Activated gamma-delta T cell (primary cell): ENCODE measurements at regions not wholly inside any gene's neighbourhood (a gene's known extent, or its start where the extent isn't known, plus 50 kb on each side); places are given as distances from the start of the nearest gene placed in this dataset.

ENCODE experiments used
- DNase-seq: peaks from one replicate; lab custom pipeline; 2025; lab: John Stamatoyannopoulos, UW

DNA sequence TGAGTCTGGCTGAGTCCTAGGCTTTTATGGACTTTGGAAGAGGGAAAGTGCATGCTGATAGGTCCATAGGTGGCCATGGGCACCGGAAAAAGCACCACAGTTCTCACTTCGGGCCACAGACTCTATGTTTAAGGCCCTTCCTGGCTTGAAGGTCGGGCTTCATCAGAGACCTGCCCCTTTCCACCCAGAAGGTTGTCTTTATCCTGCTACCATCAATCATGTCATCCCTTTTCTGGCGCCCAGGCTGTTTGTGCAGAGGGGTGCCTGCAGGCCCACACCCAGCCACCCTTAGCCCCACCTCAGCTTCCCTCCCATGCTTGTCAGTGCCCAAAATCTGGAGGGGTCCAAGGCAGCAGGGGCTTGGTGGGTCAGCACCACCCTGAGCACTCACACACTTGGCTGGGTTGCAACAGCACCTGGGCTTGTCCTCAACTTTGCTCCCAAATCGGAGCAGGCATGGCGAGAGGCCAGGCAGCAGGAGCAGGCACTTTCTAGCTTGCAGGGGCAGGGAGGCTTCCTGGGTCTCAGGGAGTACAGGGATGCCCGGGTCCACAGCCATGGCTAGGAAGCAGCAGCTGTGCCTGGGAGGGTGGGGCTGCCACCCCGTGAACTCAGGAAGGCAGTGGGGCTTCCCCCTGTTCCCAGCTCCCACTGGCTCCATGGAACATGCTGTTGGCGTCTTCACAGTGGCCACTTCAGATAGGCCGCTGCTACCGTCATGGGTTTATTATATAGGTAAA is 63.8 kb upstream of the TOM1L1 start:
- DNase-seq, result no peak

DNA sequence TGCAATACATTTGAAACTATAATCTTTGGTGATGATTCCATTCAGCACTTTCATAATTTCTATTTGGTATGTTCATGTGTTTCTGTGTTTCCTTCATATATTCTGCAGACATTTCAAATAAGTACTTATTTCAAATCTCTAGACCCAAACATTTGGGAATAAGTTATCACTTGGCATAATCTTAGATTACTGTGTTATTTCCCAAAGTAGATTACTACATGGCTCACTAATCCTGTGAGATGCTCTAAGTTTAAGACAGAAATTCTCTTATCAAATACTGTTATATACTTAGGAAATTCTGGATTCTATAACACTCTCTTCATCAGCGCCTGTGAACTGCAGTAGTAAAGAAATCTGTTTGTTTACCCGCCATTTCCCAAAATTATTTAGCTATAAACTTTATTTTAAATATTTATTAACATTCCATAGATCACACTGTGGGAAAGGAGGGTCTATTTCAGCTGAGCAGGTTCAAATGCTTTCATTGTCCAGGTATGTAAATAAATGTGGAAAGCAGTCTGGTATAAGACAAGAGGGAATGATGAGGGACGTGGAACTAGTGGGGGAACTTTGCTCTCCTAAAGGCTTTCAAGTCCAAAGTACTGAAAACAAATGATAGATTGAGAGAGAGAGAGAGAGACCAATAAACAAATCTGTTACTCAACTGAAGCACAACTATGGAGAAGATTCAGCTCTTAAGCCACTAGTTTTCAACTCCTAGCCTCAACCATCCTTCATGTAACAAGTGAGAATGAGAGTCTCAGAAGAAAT is 61.8 kb upstream of the TOM1L1 start:
- DNase-seq, result no peak

DNA sequence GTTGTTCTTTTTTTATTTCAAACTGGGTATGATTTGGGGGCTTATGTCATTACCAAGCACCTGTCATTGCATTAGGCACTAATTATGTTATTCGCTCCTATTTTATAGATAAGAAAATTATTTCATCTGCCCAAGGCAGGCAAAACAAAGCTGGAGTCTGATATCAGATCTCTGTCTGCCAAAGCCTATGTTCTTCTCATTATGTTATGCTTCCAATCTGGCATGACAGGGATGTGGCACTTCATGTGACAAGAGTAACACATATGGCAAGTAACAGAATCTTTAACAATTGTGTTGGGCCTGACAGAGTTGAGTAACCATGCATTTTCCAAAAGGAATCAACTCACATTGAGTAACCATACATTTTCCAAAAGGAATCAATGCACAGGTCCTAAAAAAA is 61.2 kb upstream of the TOM1L1 start:
- DNase-seq, result no peak

DNA sequence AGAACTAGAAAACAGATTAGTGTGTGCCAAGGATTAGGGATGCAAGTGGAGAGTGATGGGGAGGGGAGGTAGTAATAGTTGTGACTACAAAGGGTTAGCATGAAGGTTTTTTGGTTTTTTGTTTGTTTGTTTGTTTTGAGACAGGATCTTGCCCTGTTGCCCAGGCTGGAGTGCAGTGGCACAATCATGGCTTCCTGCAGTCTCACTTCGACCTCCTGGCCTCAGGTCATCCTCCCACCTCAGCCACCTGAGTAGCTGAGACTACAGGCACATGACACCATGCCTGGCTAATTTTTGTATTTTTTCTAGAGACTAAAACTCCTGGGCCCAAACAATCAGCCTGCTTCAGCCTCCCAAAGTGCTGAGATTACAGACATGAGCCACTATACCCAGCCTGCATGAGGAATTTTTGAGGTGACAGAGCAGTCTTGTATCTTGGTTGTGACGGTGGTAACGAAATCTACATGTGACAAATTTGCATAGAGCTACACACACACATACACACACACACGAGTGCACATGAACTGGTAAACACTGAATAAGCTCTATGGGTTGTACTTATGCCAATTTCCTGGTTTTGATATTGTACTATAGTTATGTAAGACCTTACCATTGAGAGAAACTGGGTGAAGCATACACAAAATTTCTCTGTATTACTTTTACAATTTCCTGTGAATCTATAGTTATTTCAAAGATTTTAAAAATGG is 59.6 kb upstream of the TOM1L1 start:
- no peak for DNase-seq

DNA sequence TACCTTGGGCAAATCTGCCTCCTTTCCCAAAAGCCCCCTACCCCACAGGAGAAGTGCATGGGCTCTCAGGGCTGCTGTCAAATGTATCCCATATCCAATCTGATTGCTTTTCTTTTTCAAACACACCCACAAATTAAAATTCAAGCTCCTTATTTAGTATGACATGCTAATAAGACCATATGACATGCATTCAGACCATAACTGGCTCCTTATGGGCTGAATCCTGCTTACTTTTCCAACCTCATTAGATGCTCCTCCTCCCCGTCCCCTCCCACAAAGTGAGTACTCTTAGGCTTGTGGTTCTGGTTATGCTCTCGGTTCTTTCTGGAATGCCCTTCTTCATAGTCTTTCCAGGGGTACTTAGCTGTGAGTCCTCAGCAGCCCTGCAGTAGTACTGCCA is 59.0 kb upstream of the TOM1L1 start:
- no peak for DNase-seq

DNA sequence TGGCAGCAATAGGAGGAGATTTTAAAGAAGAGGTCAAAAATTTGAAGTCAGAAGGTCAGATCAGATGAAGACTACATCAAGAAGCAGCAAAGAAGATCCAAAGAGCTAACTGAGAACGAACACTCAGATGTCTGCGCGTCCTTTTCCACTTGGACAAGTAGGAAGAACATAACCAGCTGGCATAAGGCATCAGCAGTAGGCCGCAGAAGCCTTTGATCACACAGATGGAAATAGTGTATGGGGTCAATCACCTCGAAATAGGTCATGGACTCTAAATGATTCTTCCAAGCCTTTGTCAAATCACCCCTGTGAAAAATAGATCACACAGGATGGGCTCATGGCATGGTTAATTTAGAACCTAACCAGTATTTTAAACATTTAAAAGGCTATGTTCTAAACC is 56.4 kb upstream of the TOM1L1 start:
- DNase-seq, result no peak

DNA sequence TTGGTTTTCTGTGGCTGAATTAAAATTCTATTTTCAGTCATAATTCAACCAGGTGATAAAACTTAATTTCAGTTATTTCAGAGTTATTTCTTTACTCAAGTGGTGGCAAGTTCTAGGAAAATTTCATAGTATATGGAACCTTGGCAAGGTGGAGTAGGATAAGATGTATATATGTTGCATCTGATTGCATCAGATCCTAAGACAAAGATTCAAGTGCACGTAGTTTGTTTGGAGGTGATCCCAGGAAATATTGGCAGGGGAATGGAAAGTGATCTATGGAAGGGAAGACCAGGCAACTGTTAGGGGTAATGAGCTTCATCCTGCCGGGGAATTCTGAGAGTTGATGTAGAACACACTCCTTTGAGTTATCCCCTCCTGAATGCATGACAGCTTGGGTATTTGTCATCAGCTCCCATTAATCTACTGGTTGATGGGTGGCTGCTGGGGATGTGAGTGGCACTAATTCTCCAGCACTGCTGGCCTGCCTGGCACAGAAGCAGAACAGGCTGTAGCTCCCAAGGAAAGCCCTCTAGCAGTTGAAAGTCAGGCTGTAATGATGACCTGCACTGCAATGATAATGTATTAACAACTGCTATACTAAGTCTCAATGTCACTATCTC is 52.2 kb upstream of the TOM1L1 start:
- DNase-seq, result no peak

DNA sequence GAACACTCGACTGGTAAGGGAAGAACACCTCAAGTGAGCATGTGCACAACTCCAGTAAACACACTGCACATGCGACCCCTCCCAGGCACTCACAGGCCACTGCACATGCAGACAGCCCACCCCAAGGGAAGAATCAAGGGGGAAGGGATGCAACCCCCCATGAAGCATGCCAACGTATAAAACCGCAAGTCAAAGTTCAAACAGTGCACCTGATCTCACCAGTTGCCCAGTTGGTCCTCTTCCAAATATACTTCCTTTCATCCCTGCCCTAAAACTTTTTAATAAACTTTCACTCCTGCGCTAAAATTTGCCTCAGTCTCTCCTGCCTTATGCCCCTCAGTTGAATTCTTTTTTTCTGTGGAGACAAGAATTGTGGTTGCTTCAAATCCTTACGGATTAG is 51.0 kb upstream of the TOM1L1 start:
- no peak for DNase-seq
